Hematopoietic multipotent progenitor cell treated with erythropoietin and hydrocortisone succinate and interleukin-3 and kit ligand, for 8 days (in vitro differentiated cells): ENCODE measurements at regions not wholly inside any gene's neighbourhood (a gene's known extent, or its start where the extent isn't known, plus 50 kb on each side); places are given as distances from the start of the nearest gene placed in this dataset.

Experiments
- DNase-seq: peaks from one replicate; pipeline ENCODE4 v3.0.0-alpha.2; 2015

- DNase-seq = no peak
Measured at GRCh38 chr11:27857014-27857413, 156.8 kb upstream of the BDNF start.

- DNase-seq = no peak
Measured at GRCh38 chr11:27848423-27848822, 148.2 kb upstream of the BDNF start.

- DNase-seq = no peak
Measured at GRCh38 chr11:27847496-27847895, 147.2 kb upstream of the BDNF start.

GRCh38 chr11:27842290-27842689 lies 142.0 kb upstream of the BDNF start:
- no peak for DNase-seq

- no peak for DNase-seq
Measured at GRCh38 chr11:27841023-27841422, 140.8 kb upstream of the BDNF start.

- peak; percentile 23 for DNase-seq
Measured at GRCh38 chr11:27839226-27839913, 139.1 kb upstream of the BDNF start.

GRCh38 chr11:27838674-27839073 lies 138.4 kb upstream of the BDNF start:
- DNase-seq = no peak

GRCh38 chr11:27837895-27838563 lies 137.8 kb upstream of the BDNF start:
- DNase-seq = no peak

GRCh38 chr11:27830206-27830605 lies 130.0 kb upstream of the BDNF start:
- DNase-seq = no peak

GRCh38 chr11:27820249-27820648 lies 120.0 kb upstream of the BDNF start:
- DNase-seq = no peak

- DNase-seq = no peak
Measured at GRCh38 chr11:27816197-27816596, 115.9 kb upstream of the BDNF start.

- no peak for DNase-seq
Measured at GRCh38 chr11:27812341-27812740, 112.1 kb upstream of the BDNF start.

GRCh38 chr11:27807596-27807995 lies 107.3 kb upstream of the BDNF start:
- no peak for DNase-seq

GRCh38 chr11:27806122-27806521 lies 105.9 kb upstream of the BDNF start:
- no peak for DNase-seq

- DNase-seq = no peak
Measured at GRCh38 chr11:27795955-27796861, 96.0 kb upstream of the BDNF start.

GRCh38 chr11:27786864-27787263 lies 86.6 kb upstream of the BDNF start:
- no peak for DNase-seq

- DNase-seq = no peak
Measured at GRCh38 chr11:27786331-27786730, 86.1 kb upstream of the BDNF start.

GRCh38 chr11:27783701-27784355 lies 83.6 kb upstream of the BDNF start:
- no peak for DNase-seq

GRCh38 chr11:27777033-27777432 lies 76.8 kb upstream of the BDNF start:
- no peak for DNase-seq

- no peak for DNase-seq
Measured at GRCh38 chr11:27773884-27774283, 73.6 kb upstream of the BDNF start.

GRCh38 chr11:27771516-27771915 lies 71.3 kb upstream of the BDNF start:
- DNase-seq = no peak

- DNase-seq = no peak
Measured at GRCh38 chr11:27770576-27770975, 70.3 kb upstream of the BDNF start.

- no peak for DNase-seq
Measured at GRCh38 chr11:27763736-27764135, 63.5 kb upstream of the BDNF start.
